ENCODE measurements at regions not wholly inside any gene's neighbourhood (a gene's known extent, or its start where the extent isn't known, plus 50 kb on each side); places are given as distances from the start of the nearest gene placed in this dataset.

- no peak for DNase-seq
These were observed 90.6 kb downstream of the TNFSF13B start for GRCh38 chr13:108360139-108360538.

GRCh38 chr13:108361769-108362168 is 92.3 kb downstream of the TNFSF13B start:
- DNase-seq, result peak; percentile 84

- DNase-seq, result no peak
These were observed 94.1 kb downstream of the TNFSF13B start for GRCh38 chr13:108363666-108364065.

DNA sequence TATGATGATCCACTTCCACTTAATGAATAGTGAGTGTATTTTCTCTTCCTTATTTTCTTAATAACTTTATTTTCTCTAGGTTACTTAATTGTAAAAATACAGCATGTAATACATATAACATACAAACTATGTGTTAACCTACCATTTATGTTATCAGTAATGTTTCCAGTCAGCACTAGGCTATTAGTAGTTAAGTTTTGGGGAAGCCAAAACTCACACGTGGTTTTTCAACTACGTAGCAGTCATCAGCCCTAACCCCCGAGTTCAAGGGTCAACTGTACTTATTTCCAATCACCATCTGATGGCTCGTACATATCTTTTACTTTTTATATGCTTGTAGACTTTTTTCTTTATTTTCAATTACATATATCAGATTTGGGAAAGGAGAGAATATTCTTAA is 95.7 kb downstream of the TNFSF13B start:
- no peak for DNase-seq

DNA sequence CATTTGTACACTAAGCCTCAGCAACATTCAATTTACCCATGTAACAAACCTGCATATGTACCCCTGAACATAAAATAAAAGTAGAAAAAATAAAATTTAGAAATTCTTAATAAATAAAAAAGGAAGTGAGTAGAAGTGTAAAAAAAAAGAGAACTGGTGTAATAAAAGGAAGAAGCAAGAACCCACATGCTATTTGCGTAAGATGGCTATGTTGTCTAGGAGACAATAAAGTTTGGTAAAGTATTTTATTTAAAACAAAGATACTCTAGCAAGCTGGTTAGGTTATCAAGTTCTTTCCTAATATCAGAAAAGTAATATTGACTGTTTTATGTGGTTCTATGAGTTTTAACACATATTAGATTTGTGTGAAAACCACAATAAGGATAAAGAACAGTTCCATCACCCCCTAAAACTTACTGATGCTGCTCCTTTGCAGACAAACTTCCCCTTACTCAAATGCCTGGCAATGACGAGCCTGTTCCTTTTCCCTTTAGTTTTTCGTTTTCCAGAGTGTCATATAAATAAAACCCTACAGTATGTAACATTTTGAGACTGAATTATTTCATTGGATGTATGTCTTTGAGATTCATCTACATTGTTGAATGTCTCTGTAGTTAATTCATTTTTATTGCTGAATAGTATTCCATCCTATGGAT is 98.9 kb downstream of the TNFSF13B start:
- DNase-seq, result no peak

- no peak for DNase-seq
These were observed 99.9 kb downstream of the TNFSF13B start for GRCh38 chr13:108369412-108369811.

- no peak for DNase-seq
These were observed 105.5 kb downstream of the TNFSF13B start for GRCh38 chr13:108375034-108375433.

GRCh38 chr13:108375772-108376171 is 106.3 kb downstream of the TNFSF13B start:
- no peak for DNase-seq

- no peak for DNase-seq
These were observed 106.8 kb downstream of the TNFSF13B start for GRCh38 chr13:108376308-108376707.

GRCh38 chr13:108377646-108378206 is 108.2 kb downstream of the TNFSF13B start:
- DNase-seq, result no peak

DNA sequence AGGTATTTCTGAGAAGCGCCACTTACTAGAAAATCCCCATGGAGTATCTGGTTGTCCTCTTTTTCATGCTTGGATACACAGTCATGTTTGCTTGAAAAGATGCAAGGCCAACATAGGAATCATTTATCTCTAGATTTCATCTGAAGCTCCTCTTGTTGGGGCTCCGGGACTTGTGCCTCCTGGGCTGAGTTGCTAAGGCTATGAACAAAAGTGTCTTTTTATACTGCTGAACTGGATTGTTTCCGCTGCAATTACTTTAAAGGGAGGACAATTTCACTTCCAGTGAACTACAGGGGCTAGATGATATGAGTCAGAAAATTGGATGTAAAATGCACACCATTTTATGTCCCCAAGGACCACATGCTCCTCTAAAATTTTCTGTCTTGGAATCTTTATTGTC is 114.1 kb downstream of the TNFSF13B start:
- DNase-seq, result no peak

DNA sequence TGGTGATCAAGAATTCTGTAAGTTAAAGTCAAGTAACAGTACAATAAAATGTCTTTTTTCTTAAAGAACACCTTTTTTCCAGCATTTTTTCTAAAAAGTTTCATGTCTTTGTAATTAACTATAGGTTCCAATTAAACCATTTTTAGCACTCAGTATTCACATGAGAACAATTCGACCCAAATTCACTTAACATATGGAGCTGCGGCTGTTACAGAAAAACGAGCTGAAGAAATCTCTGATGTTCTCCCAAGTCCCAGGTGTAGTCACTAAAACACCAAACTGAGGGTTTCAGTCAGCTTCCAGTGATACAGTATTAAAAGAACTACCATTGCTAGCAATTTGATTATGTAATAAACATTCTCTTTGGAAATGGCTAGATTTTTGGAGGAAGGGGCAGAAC is 117.6 kb downstream of the TNFSF13B start:
- DNase-seq, result no peak

DNA sequence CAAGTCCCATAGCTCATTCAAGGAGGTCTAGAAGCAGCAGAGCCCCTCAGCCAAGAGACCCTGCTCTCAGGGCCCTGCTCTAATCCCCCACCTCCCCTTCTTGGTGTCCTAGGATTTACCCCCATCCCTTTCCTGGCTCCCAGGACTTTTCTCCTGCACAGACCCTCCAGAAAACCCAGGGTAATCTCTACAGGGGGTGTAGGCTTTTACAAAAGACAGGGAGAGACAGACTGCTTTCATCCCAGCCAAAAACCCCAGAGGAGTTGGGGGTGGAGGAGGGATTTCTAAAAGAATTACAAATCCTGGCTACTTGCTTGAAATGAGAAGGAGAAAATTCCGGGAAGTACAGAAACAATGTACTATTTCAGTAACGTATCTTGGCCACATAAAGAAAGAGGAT is 133.3 kb downstream of the TNFSF13B start:
- peak; percentile 9 for DNase-seq

- no peak for DNase-seq
These were observed 138.0 kb downstream of the TNFSF13B start for GRCh38 chr13:108407495-108407894.

GRCh38 chr13:108408672-108409071 is 139.2 kb downstream of the TNFSF13B start:
- peak; percentile 2 for DNase-seq

DNA sequence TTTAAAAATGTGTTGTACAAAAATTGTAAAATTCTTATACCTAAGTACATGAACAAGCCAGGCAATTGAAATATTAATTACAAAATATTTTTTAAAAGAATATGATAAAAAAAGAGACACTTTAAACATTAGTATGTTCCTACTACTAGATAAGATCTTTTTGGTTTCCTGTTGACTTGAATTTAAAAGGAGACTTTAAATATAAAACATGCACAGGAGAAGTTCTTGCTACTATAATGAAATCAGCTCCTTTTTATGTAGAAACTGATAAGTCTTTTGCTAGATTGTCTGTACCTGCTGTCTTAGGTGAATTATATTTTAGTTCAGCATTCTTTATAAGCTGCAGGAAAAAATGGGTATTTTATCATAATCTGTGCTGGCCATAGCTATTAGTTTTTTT is 140.2 kb downstream of the TNFSF13B start:
- no peak for DNase-seq

DNA sequence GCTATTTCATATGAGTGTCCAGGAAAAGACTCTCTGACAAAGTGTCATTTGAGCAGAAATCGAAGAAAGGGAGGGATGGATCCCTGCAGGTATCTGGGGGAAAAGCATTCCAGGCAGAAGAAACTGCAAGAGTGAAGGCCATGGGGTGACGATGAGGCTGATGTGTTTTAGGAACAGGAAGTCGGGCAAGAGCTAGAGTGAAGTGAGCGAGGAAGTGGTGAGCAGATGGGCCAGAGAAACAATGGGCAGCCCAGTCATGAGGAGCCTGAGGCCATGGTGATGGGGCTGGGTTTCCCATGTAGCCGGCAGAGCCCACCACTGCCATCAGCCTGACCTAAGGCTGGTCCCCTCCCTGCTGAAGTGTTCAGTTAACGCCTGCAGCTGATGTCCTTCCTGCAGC is 150.2 kb downstream of the TNFSF13B start:
- DNase-seq, result no peak

GRCh38 chr13:108425056-108425455 is 155.5 kb downstream of the TNFSF13B start:
- no peak for DNase-seq

GRCh38 chr13:108426893-108427292 is 157.4 kb downstream of the TNFSF13B start:
- no peak for DNase-seq

GRCh38 chr13:108427355-108427754 is 157.8 kb downstream of the TNFSF13B start:
- DNase-seq, result no peak

DNA sequence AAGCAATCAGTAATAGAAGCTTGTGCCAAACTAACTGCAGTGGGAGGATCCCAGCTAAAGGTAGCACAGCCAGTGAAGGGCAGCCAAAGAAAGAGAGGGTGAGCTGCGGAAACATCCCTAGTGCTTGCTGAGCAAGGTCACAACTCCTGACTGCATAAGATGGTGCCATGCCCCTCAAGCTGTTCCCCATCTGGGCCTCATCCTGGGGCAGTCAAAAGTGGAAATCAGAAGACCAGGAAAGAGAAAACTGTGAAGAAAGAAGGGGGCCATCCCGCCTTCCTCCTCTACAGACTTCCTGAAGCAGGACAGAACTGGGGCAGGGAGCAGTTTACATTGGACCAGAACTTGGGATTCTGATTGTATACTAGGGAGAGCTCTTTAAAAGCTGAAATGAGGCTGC is 159.2 kb downstream of the TNFSF13B start:
- no peak for DNase-seq

GRCh38 chr13:108433976-108434755 is 164.6 kb downstream of the TNFSF13B start:
- DNase-seq, result no peak

DNA sequence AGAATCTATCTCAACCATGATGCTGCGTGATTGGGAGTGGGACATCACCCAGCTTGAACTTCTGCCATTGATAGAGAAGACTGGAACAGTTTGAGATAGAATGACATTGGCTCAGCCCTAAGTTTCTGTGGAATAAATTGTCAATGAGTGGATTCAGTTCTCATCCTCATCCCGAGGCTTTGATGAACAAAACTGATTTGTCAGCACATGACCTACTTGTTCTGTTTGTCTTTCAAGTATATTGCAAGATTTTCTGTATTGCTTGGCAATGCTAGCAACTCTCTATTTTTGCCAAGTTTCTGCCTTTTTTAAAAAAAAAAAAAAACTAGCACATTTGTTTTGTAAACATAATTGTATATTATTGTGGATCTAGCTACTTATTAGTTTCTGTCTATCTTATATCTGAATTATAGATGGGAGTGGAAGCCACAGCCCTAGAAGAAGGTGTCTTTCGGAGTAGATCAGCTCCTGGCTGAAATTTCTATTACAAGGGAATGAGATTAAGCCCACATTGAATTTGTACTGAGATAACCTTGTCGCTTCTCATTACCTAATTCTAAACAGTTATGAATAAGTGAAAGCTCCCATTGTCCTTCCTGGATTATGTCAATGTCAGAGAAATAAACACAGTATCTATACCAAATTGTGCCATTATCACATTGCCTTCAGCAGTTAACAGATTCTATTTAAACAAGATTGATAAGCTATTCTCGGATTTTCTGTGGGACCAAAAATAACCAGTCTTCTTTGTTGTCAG is 166.1 kb downstream of the TNFSF13B start:
- no peak for DNase-seq
